Colonic mucosa (tissue), 4 donors: ENCODE measurements at regions not wholly inside any gene's neighbourhood (a gene's known extent, or its start where the extent isn't known, plus 50 kb on each side); places are given as distances from the start of the nearest gene placed in this dataset.

ENCODE experiments used
- DNase-seq: peaks from one replicate; pipeline ENCODE4 v3.0.0-alpha.2; 2020
- H3K27ac ChIP-seq: fragments of 200-600 bp; one replicate; pipeline ENCODE4 v1.8.0; 2021
- H3K27me3 ChIP-seq: fragments of 200-600 bp; one replicate; pipeline ENCODE4 v1.8.0; 2021
- H3K36me3 ChIP-seq: fragments of 200-600 bp; one replicate; pipeline ENCODE4 v1.8.0; 2021
- H3K4me1 ChIP-seq: fragments of 200-600 bp; one replicate; pipeline ENCODE4 v1.8.0; 2021; ENCODE audit warnings: mild to moderate bottlenecking
- H3K4me3 ChIP-seq: fragments of 200-600 bp; one replicate; pipeline ENCODE4 v1.8.0; 2021
- H3K9ac ChIP-seq, 2 donors: one replicate each; pipeline ENCODE4 v1.7.0; 2013; ENCODE audit warnings: control low read depth in 2 of 2, low read depth in 2 of 2, low read length in 2 of 2
- H3K9me3 ChIP-seq: fragments of 200-600 bp; one replicate; pipeline ENCODE4 v1.8.0; 2021
- intact Hi-C: fragments of 100-400 bp; cut with DNase I; formaldehyde crosslinking; loops from one replicate; pipeline ENCODE4 v1.14.1; 2022
- TF ChIP-seq, protein P1 (sequence below): fragments of 200-600 bp; IDR thresholded peaks from one replicate; pipeline ENCODE4 v1.8.0; 2022; ENCODE audit warnings: antibody characterized with exemption, mild to moderate bottlenecking
- donor health status: healthy.
- donor health status: DM: no; HTN: no; CAD: no.
- donor health status: DM: no; HTN: no; CAD: no.

DNA sequence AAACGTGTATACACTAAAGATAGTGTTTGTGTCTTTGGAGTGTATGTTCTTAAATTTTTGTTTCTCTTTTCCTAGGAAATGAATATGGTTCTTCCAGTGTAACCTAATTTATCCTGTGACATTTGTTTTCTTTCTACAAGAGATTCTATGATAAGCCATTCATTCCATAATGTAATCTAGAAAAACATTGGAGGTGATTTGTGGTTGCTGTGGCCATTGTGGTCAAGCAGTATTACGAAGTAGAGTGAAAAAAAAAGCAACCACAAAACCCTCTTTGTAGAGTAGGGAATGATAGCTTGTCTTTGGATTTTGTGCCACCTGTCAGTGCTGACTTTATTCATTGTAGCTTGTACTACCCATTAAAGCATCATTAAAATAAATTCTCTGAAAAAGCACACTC is 1209.6 kb downstream of the ZPLD1 start:
- no peak overlapping the region for H3K27ac ChIP-seq
- H3K4me3 ChIP-seq, result no peak overlapping the region
- no peak overlapping the region for H3K9ac ChIP-seq
- intact Hi-C loops, result no loop called here
- TF ChIP-seq, protein P1, sequence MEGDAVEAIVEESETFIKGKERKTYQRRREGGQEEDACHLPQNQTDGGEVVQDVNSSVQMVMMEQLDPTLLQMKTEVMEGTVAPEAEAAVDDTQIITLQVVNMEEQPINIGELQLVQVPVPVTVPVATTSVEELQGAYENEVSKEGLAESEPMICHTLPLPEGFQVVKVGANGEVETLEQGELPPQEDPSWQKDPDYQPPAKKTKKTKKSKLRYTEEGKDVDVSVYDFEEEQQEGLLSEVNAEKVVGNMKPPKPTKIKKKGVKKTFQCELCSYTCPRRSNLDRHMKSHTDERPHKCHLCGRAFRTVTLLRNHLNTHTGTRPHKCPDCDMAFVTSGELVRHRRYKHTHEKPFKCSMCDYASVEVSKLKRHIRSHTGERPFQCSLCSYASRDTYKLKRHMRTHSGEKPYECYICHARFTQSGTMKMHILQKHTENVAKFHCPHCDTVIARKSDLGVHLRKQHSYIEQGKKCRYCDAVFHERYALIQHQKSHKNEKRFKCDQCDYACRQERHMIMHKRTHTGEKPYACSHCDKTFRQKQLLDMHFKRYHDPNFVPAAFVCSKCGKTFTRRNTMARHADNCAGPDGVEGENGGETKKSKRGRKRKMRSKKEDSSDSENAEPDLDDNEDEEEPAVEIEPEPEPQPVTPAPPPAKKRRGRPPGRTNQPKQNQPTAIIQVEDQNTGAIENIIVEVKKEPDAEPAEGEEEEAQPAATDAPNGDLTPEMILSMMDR, result no peak
- no peak for DNase-seq
- no peaks in the 10 kb centered on the region for H3K4me1 ChIP-seq
- no peaks in the 10 kb centered on the region for H3K36me3 ChIP-seq
- H3K9me3 ChIP-seq, result no peaks in the 10 kb centered on the region
- no peaks in the 10 kb centered on the region for H3K27me3 ChIP-seq

DNA sequence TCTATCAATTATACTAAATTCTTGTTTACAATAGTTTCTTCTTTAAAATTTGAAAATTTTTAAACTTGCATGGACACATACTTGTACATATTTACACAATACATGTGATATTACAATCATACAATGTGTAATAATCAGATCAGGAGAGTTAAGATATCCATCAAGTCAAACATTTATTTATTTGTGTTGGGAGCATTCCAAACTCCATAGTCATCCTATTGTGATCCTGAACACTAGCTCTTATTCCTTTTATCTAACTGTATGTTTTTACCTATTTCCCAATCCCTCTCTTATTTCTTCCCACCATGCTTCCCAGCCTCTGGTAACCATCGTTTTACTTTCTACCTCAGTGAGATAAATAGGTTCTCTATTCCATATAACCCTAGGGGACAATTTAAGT is 1219.2 kb downstream of the ZPLD1 start:
- intact Hi-C loops, result no loop called here
- TF ChIP-seq, protein P1, result no peak
- H3K36me3 ChIP-seq, result no peaks in the 10 kb centered on the region
- H3K4me3 ChIP-seq, result no peak overlapping the region
- no peak overlapping the region for H3K9ac ChIP-seq
- no peaks in the 10 kb centered on the region for H3K4me1 ChIP-seq
- no peak overlapping the region for H3K27ac ChIP-seq
- H3K9me3 ChIP-seq, result no peaks in the 10 kb centered on the region
- DNase-seq, result no peak
- H3K27me3 ChIP-seq, result no peaks in the 10 kb centered on the region

DNA sequence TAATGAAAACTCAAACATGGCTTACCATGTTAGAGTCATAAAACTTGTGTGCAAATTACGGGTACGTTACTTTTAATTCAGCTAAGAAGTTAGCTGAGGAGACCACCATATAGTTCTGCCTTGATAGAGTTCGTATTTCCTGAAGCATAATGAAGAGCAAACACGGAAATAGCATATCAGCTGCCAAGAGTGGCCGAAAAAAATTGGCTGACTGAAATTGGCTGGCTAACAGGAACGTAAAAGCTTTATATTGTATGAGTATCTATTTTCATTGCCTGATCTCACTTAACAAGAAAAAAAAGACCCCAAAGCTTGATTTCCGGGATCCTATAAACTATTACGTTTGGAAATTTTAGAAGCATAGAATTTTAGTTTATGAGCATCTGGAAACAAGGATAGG is 1222.9 kb downstream of the ZPLD1 start:
- no peaks in the 10 kb centered on the region for H3K36me3 ChIP-seq
- H3K9me3 ChIP-seq, result no peaks in the 10 kb centered on the region
- intact Hi-C loops, result no loop called here
- H3K4me3 ChIP-seq, result no peak overlapping the region
- no peaks in the 10 kb centered on the region for H3K4me1 ChIP-seq
- no peak overlapping the region for H3K27ac ChIP-seq
- H3K9ac ChIP-seq, result no peak overlapping the region
- DNase-seq, result no peak
- H3K27me3 ChIP-seq, result no peaks in the 10 kb centered on the region
- TF ChIP-seq, protein P1, result no peak

DNA sequence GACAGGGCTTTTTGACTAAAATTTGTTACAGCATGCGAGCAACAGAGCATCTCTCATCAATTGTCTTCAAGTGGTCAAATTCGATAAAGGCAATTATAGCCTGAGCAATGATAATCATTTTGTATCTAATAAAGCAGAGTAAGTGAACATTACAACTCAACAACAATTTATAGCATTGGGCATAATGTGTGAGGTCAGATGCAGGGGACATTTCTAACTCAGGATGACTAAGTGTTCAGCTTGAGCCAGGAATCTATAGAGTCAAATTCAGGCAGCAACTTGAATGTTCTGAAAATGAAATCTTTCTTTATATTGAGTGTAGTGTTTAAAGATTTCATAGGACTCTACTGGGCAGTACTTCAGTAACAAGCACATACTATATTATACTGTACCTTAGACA is 1226.0 kb downstream of the ZPLD1 start:
- Histone ChIP-seq H3K9ac (no peak overlapping the region), H3K9me3 (no peaks in the 10 kb centered on the region), H3K4me1 (no peaks in the 10 kb centered on the region), H3K4me3 (no peak overlapping the region), H3K27me3 (no peaks in the 10 kb centered on the region), H3K27ac (no peak overlapping the region), H3K36me3 (no peaks in the 10 kb centered on the region)
- no peak for DNase-seq
- intact Hi-C loops, result no loop called here
- TF ChIP-seq, protein P1, result no peak

DNA sequence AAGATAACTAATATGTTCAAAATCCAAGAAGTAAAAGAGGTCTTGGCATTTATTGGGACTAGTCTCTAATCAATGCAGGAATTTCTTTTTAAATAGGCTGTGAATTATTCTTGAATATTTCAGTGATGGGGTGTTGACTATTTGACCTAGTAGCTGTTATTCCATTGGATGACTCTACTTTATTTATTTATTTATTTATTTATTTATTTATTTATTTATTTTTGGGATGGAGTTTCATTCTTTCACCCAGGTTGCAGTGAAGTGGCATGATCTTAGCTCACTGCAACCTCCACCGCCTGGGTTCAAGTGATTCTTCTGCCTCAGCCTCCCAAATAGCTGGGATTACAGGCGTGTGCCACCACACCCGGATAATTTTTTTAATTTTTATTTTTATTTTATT is 1227.8 kb downstream of the ZPLD1 start:
- Histone ChIP-seq H3K27me3 (no peaks in the 10 kb centered on the region), H3K4me3 (no peak overlapping the region), H3K9ac (no peak overlapping the region), H3K27ac (no peak overlapping the region), H3K9me3 (no peaks in the 10 kb centered on the region), H3K36me3 (no peaks in the 10 kb centered on the region), H3K4me1 (no peaks in the 10 kb centered on the region)
- no peak for DNase-seq
- TF ChIP-seq, protein P1, result no peak
- intact Hi-C loops, result no loop called here

DNA sequence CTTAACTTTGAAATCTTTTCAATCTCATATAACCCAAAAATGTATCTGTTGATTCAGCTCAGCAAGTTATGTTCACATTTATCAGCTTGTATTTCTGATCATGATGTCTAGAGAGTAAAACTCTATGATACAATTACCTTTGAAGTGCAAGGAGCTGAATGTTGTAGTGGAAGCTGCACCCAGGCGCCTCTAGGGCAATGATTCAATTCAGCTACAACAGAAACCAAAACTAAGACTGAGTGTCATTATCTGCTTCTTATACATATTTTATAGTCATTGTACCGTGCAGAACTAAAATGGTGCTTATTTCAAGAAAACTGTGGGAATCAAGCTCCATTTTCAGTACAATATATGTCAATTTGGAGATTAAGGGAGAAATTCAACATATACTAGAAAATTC is 1237.5 kb downstream of the ZPLD1 start:
- H3K36me3 ChIP-seq, result no peaks in the 10 kb centered on the region
- no peak overlapping the region for H3K27ac ChIP-seq

More for the DNA sequence above, 1237.5 kb downstream of the ZPLD1 start:
- intact Hi-C loops, result no loop called here
- TF ChIP-seq, protein P1, result no peak
- Histone ChIP-seq H3K9ac (no peak overlapping the region), H3K4me1 (no peaks in the 10 kb centered on the region), H3K27me3 (no peaks in the 10 kb centered on the region), H3K4me3 (no peak overlapping the region), H3K9me3 (no peaks in the 10 kb centered on the region)
- DNase-seq, result no peak
